Breast epithelium (tissue), 3 donors: ENCODE measurements at regions not wholly inside any gene's neighbourhood (a gene's known extent, or its start where the extent isn't known, plus 50 kb on each side); places are given as distances from the start of the nearest gene placed in this dataset.

Experiments
- CTCF ChIP-seq, 3 donors: fragments of 450-650 bp; IDR thresholded peaks; one replicate each; pipeline ENCODE4 v1.5.1; 2016 to 2017; ENCODE audit warnings: antibody characterized with exemption in 3 of 3, mild to moderate bottlenecking in 3 of 3, moderate library complexity in 3 of 3
- POLR2AphosphoS5 ChIP-seq, 3 donors: sonication (generic); formaldehyde crosslinking; IDR thresholded peaks; one replicate each; pipeline ENCODE4 v1.6.1; 2017; ENCODE audit warnings: antibody characterized with exemption in 3 of 3

DNA sequence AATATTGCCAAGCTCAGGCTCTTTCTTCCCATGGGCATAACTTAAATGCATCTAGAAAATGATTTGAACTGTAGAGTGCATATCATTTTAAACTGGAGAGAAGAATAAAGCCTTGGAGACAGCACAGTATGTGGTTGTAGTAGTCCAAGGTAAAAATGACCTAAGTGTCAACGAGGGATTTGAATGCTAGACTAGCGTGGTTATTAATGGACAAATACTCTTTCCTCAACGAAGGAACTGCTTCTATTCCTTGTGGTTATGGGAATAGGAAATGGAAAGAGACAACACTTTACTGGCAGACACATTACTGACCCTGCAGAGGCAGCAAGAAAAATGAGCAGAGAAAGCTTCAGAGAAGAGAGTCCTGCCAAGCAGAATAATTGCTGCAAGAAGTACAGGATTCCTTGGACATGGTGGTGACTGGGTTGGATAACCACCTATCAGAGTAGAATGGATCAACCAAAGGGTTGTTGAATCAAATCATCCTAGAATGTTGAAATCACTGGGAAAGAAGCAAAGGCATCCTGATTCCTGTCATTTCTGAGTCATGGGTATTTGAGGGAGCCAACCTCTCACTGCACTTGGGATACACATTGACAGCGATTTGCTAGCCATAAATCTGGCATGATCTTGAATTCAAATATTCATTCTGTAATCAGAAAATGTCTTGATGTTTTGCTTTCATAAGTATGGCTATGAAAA, 258.1 kb upstream of the EPHA7 start:
- no peak for TF ChIP-seq POLR2AphosphoS5 (IDR thresholded peaks at IDR 0.05)
- no peak for TF ChIP-seq CTCF (IDR thresholded peaks at IDR 0.05)
